Tibial nerve (tissue), 4 donors: ENCODE measurements at regions not wholly inside any gene's neighbourhood (a gene's known extent, or its start where the extent isn't known, plus 50 kb on each side); places are given as distances from the start of the nearest gene placed in this dataset.

Experiments
- EP300 ChIP-seq, 2 donors: sonication (generic); formaldehyde crosslinking; IDR thresholded peaks; one replicate each; pipeline ENCODE4 v1.6.1; 2017; ENCODE audit warnings: antibody characterized with exemption in 2 of 2, mild to moderate bottlenecking in 1 of 2
- POLR2A ChIP-seq, 2 donors: fragments of 450-650 bp; IDR thresholded peaks; one replicate each; pipeline ENCODE4 v1.6.1; 2017; ENCODE audit warnings: antibody characterized with exemption in 2 of 2, mild to moderate bottlenecking in 2 of 2, moderate library complexity in 2 of 2
- TF ChIP-seq, protein P1 (sequence below), 5 experiments: fragments of 200-600 bp in 3 of 5; fragments of 450-650 bp in 2 of 5; sonication (generic) in 3 of 5; IDR thresholded peaks; one replicate each; pipeline ENCODE4 v1.5.1; 2016 to 2019; ENCODE audit warnings: antibody characterized with exemption in 5 of 5, mild to moderate bottlenecking in 3 of 5, moderate library complexity in 2 of 5

DNA sequence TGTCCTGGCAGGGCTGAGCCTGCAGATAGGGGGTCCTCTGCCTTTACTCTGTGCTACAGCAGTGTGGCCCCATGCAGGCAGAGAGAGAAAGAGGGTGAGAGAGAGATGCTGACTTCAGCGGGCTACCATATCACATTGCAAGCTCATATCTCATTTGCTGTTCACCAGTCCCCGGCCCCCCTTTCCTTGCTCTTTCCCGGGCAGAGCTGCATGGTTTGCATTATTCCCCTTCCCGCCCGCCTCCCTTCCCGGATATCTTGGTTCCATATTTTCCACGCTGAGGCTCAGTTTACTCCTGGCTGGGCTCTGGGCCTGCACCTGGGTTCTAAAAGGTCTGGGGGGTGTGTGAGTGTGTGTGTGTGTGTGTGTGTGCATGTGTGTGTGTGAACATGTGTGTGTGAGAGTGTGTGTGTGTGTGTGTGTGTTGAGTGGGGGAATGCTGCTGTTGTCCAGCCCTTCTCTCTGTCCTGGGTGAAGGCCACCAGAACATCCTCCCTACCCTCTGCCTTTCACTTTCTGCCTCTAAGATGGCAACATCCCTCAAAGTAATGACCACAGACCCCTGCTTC lies 63.5 kb downstream of the PJA1 start:
- TF ChIP-seq, protein P1, sequence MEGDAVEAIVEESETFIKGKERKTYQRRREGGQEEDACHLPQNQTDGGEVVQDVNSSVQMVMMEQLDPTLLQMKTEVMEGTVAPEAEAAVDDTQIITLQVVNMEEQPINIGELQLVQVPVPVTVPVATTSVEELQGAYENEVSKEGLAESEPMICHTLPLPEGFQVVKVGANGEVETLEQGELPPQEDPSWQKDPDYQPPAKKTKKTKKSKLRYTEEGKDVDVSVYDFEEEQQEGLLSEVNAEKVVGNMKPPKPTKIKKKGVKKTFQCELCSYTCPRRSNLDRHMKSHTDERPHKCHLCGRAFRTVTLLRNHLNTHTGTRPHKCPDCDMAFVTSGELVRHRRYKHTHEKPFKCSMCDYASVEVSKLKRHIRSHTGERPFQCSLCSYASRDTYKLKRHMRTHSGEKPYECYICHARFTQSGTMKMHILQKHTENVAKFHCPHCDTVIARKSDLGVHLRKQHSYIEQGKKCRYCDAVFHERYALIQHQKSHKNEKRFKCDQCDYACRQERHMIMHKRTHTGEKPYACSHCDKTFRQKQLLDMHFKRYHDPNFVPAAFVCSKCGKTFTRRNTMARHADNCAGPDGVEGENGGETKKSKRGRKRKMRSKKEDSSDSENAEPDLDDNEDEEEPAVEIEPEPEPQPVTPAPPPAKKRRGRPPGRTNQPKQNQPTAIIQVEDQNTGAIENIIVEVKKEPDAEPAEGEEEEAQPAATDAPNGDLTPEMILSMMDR (IDR thresholded peaks at IDR 0.05) = no peak
- TF ChIP-seq POLR2A (IDR thresholded peaks at IDR 0.05) = no peak
- no peak for TF ChIP-seq EP300 (IDR thresholded peaks at IDR 0.05)
